Midbrain (tissue), 1 donor: ENCODE measurements at regions not wholly inside any gene's neighbourhood (a gene's known extent, or its start where the extent isn't known, plus 50 kb on each side); places are given as distances from the start of the nearest gene placed in this dataset.

Source experiments
- DNase-seq: peaks from one replicate; lab custom pipeline; 2025; lab: John Stamatoyannopoulos, UW

DNA sequence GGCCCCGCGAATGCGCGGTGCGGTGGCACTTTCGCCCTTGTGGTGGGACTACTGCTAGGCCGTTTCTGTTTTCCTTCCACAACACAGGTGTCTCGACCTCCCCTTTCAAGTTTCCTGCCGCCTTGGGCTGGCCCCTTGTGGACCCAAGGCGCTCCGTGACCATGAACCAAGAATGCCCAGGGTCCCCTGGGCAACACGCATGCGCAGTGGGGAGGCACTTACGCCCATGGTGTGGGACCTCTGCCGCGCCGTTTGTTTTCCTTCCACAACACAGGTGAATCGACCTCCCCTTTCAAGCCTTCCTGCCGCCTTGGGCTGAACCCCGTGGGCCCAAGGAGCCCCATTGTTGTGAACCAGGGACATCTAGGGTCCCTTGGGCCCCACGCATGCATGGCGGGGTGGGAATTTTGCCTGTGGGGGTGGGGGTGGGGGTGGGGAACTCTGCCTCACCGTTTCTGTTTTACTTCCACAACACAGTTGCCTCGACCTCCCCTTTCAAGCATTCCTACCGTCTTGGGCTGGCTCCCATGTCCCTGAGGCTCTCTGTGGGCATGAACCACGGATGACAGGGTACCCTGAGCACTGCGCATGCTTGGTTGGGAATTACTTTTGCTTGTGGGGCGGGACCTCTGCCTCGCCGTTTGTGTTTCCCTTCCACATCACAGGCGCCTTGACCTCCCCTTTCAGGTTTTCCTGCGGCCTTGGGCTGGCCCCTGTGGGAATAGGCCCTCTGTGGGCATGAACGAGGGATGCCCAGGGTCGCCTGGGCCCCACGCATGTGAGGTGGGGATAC is 355.1 kb downstream of the ALG10 start:
- no peak for DNase-seq

DNA sequence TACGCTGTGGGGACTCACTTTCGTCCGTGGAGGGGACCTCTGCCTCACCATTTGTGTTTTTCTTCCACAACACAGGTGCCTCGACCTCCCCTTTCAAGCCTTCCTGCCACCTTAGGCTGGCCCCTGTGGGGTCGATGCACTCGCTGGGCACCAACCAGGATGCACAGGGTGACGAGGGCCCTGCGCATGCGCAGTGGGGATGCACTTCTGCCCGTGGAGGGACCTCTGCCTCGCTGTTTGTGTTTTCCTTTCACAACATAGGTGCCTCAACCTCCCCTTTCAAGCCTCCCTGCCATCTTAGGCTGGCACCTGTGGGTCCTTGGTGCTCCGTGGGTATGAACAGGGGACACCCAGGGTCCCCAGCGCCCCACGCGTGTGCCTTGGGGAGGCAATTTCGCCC is 356.8 kb downstream of the ALG10 start:
- DNase-seq: no peak

DNA sequence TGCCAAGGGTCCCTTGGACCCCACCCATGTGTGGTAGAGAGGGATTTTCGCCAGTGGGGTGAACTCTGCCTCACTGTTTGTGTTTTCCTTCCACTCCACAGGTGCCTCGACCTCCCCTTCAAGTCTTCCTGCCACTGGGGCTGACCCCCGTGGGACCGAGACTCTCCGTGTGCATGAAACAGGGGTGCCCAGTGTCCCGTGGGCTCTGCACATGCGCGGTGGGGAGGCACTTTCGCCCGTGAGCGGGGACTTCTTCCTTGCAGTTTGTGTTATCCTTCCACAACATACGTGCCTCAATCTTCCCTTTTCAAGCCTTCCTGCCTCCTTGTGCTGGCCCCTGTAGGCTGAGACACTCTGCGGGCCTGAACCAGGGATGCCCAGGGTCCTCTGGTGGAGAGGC is 362.4 kb downstream of the ALG10 start:
- no peak for DNase-seq

DNA sequence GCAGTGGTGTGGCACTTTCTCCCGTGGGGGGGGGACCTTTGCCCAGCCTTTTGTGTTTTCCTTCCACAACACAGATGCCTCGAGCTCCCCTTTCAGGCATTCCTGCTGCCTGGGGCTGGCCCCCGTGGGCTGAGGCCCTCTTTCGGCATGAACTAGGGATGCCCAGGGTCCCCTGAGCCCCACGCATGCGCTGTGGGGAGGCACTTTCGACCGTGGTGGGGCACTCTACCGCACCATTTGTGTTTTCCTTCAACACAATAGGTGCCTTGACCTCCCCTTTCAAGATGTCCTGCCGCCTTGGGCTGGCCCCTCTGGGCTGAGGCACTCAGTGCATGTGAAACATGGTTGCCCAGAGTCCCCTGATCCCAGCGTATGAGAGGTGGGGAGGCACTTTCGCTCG is 363.7 kb downstream of the ALG10 start:
- no peak for DNase-seq

DNA sequence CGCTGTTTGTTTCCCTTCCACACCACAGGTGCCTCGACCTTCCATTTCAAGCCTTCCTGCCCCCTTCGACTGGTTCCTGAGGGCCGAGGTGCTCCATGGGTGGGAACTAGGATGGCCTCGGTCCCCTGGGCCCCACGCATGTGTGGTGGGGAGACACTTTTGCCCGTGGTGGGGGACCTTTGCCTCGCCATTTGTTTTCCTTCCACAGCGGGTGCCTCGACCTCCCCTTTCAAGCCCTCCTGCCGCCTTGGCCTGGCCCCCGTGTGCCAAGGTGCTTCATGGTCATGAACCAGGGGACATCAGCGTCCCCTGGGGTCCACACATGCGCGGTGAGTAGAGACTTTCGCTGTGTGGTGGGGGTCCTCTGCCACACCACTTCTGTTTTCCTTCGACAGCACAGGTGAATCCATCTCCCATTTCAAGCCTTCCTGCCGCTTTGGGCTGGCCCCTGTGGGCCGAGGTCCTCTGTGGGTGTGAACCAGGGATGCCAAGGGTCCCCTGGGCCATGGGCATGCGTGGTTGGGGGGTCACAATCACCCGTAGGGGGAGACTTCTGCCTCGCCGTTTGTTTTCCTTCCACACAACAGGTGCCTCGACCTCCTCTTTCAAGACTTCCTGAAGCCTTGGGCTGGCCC is 364.4 kb downstream of the ALG10 start:
- no peak for DNase-seq

DNA sequence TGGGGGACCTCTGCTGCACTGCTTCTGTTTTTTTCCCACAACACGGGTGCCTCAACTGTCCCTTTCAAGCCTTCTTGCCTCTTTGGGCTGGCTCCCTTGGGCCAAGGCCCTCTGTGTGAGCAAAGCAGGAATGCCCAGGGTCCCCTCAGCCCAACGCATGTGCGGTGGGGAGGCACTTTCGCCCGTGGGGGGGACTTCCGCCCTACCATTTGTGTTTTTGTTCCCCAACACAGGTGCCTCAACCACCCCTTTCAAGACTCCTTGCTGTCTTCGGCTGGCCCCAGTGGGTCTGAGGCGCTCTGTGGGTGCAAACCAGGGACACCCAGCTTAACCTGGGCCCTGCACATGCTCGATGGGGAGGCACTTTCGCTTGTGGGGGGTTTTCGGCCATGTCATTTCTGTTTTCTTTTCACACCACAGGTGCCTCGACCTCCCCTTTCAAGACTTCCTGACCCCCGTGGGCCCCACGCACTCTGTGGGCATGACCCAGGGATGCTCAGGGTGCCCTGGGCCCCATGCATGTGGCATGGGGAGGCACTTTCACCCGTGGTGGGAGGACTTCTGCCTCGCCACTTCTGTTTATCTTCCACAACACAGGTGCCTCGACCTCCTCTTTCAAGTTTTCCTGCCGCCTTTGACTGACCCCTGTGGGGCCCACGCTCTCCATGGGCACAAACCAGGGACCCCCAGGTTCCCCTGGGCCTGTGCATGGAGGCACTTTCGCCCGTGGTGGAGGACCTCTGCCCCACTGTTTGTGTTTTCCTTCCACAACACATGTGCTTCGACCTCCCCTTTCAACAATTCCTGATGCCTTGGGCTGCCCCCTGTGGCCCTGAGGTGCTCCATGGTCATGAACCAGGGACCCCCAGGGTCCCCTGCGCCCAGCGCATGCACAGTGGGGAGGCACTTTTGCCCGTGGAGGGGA is 365.7 kb downstream of the ALG10 start:
- DNase-seq: no peak

DNA sequence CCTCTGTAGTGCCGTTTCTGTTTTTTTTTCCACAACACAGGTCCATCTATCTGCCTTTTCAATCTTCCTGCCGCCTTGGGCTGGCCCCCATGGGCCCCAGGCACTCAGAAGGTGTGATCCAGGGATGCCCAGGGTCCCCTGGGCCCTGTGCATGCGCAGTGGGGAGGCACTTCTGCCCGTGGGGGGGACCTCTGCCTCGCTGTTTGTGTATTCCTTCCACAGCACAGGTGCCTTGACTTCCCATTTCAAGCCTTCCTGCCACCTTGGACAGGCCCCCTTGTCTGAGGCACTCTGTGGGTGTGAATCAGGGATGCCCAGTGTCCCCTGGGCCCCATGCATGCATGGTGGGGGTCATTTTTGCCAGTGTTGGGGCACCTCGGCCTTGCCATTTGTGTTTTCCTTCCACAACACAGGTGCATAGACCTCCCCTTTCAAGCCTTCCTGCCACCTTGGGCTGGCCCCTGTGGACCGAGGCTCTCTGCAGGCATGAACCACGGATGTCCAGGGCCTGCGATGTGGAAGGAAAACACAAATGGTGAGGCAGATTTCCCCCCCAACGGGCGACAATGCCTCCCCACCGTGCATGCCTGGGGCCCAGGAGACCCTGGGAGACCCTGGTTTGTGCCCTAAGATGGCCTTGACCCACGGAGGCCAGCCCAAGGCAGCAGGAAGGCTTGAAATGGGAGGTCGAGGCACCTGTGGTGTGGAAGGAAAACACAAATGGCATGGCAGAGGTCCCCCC is 366.5 kb downstream of the ALG10 start:
- no peak for DNase-seq

DNA sequence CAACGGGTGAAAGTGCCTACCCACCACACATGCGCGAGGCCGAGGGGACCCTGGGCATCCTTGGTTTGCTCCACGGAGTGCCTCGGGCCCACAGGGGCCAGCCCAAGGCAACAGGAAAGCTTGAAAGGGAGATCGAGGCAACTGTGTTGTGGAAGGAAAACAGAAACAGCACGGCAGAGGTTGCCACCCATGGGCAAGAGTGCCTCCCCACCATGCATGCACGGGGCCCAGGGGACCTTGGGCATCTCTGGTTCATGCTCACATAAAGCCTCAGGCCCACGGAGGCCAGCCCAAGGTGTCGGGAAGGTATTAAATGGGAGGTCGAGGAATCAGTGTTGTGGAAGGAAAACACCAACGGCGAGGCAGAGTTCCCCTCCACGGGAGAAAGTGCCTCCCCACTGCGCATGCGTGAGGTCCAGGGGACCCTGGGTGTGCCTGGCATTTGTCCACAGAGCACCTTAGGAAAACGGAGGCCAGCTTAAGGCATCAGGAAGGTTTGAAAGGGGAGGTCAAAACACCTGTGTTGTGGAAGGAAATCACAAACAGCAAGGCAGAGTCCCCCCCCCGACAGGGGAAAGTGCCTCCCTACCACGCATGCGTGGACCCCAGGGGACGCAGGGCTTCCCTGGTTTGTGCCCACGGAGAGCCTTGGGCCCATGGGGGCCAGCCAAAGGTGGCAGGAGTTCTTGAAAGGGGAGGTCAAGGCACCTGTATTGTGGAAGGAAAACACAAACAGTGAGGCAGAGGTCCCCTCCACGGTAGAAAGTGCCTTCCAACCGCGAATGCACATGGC is 367.3 kb downstream of the ALG10 start:
- no peak for DNase-seq

DNA sequence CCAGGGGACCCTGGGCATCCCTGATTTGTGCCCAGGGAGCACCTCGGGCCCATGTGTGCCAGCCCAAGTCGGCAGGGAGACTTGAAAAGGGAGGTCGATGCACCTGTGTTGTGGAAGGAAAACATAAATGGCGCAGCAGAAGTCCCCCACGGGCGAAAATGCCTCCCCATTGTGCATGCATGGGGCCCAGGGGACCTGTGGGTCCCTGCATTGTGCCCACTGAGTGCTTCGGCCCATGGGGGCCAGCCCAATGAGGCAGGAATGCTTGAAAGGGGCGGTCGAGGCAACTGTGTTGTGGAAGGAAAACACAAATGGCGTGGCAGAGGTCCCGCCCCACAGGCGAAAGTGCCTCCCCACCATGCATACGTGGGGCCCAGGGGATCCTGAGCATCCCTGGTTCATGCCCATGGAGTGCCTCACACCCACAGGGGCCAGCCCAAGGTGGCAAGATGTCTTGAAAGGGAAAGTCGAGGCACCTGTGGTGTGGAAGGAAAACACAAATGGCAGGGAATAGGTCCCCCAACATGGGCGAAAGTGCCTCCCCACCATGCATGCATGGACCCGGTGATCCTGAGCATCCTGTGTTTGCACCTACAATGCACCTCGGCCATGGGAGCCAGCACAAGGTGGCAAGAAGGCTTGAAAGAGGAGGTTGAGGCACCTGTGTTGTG is 368.0 kb downstream of the ALG10 start:
- no peak for DNase-seq

DNA sequence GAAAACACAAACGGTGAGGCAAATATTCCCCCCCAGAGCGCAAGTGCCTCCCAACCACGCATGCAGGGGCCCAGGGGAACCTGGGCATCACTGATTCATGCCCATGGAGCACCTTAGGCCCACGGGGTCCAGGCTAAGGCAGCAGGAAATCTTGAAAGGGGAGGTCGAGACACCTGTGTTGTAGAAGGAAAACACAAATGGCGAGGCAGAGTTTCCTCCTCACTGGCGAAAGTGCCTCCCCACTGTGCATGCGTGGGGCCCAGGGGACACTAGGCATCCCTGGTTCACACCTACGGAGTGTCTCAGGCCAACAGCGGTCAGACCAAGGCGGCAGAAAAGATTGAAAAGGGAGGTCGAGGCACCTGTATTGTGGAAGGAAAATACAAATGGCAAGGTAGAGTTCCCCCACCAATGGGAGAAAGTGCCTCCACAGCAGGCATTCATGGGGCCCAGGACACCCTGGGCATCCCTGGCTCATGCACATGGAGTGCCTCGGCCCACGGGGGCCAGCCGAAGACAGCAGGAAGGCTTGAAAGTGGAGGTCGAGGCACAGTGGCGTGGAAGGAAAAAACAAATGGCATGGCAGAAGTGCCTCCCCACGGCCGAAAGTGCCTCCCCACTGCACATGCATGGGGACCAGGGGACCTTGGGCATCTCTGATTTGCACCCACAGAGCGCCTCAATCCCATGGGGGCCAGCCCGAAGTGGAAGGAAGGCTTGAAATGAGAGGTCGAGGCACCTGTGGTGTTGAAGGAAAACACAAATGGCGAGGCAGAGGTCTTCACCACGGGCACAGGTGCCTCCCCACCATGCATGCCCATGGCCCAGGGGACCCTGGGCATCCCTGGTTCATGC is 368.8 kb downstream of the ALG10 start:
- no peak for DNase-seq

DNA sequence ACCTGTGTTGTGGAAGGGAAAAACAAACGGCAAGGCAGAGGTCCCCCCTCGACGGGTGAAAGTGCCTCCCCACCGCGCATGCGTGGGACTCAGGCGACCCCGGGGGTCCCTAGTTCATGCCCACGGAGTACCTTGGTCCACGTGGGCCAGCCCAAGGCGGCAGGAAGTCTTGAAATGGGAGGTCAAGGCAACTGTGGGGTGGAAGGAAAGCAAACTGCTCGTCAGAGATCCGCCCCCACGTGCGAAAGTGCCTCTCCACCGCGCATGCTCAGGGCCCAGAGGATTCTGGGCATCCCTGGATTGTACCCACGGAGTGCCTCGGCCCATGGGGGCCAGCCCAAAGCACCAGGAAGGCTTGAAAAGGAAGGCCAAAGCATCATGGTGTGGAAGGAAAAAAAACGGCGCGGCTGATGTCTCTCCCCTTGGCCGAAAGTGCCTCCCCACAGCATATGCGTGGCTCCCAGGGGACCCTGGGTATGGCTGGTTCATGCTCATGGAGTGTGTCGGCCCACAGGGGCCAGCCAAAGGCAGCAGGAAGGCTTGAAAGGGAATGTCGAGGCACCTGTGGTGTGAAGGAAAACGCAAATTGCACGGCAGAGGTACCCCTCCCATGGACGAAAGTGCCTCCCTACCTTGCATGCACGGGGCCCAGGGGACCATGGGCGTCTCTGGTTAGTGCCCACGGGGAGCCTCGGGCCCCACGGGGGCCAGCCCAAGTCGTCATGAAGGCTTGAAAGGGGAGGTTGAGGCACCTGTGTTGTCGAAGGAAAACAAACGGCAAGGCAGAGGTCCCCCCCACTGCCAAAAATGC is 369.7 kb downstream of the ALG10 start:
- no peak for DNase-seq

DNA sequence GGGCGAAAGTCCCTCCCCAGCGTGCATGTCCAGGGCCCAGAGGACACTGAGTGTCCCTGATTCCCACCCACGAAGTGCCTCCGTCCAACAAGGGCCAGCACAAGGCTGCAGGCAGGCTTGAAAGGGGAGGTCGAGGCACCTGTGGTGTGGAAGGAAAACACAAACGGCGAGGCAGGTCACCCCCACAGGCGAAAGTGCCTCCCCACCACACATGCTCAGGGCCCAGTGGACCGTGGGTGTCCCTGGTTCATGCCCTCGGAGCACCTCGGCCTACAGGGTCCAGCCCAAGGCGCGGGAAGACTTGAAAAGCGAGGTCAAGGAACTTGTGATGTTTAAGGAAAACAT is 370.4 kb downstream of the ALG10 start:
- no peak for DNase-seq

DNA sequence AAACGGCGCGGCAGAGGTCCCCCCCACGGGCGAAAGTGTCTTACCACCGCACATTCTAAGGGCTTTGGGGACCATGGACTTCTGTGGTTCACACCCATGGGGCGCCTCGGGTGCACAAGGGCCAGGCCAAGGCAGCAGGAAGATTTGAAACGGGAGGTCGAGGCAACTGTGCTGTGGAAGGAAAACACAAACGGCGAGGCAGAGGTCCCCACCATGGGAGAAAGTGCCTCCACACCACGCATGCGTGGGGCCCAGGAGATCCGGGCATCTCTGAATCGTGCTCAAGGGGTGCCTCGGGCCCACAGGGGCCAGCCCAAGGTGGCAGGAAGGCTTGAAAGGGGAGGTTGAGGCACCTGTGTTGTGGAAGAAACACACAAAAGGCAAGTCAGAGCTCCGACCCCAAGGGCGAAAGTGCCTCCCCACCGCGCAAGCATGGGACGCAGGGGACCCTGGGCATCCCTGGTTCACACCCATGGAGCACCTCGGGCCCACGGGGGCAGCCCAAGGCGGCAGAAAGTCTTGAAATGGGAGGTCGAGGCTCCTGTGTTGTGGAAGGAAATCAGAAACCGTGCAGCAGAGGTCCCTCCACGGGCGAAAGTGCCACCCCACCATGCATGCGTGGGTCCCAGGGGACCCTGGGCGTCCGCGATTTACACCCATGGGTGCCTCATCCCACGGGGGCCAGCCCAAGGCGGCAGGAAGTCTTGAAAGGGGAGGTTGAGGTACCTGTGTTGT is 371.0 kb downstream of the ALG10 start:
- DNase-seq: no peak

DNA sequence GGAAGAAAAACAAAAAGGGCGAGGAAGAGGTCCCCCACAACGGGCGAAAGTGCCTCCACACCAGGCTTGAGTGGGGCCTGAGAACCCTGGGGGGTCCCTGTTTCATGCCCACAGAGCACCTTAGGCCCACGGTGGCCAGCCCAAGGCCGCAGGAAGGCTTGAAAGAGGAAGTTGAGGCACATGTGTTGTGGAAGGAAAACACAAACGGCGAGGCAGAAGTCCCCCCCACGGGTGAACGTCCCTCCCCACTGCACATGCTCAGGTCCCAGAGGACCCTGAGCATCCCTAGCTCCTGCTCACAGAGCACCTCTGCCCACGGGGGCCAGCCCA is 371.5 kb downstream of the ALG10 start:
- no peak for DNase-seq

DNA sequence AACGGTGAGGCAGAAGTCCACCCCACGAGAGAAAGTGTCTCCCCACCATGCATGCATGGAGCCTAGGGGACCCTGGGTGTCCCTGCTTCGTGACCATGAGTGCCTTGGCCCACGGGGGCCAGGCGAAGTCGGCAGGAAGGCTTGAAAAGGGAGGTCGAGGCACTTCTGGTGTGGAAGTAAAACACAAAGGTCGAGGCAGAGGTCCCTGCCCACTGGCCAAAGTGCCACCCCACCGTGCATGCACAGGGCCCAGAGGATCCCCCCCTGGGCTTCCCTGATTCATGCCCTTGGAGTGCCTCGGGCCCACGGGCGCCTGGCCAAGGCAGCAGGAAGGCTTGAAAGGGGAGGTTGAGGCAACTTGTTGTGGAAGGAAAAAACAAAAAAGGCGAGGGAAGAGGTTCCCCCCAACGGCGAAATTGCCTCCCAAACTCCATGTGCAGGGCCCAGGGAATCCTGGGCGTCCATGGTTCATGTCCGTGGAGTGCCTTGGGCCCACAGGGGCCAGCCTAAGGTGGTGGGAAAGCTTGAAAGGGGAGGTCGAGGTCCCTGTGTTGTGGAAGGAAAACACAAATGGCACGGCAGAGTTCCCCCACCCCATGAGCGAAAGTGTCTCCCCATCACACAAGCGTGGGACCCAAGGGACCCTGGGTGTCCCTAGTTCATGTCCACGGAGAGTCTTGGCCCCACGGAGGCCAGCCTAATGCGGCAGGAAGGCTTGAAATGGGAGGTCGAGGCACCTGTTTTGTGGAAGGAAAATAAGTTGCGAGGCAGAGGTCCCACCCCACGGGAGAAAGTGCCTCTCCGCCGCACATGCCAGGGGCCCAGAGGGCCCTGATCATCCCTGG is 372.1 kb downstream of the ALG10 start:
- no peak for DNase-seq

DNA sequence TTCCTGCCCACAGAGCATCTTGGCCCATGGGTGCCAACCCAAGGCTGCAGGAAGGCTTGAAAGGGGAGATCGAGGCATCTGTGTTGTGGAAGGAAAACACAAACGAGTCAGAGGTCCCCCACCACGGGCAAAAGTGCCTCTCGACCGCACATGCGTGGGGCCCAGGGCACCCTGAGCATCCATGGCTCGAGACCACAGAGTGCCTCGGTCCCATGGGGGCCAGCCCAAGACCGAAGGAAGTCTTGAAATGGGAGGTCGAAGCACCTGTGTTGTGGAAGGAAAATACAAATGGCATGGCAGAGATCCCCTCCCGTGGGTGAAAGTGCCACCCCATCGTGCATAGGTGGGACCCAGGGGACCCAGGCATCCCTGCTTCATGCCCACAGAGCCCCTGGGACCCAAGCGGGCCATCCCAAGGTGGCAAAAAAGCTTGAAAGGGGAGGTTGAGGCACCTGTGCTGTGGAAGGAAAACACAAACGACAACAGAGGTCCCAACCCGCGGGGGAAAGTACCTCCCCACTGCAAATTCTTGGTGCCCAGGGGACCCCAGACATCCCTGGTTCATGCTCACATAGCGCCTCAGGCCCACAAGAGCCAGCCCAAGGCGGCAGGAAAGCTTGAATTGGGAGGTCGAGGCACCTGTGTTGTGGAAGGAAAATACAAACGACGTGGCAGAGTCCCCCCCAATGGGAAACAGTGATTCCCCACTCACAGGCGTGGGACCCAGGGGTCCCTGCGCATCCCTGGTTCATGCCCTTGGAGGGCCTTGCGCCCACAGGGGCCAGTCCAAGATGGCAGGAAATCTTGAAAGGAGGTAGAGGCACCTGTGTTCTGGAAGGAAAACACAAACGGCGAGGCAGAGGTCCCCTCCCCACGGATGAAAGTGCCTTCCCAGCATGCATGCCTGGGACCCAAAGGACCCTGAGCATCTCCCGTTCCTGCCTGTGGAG is 373.0 kb downstream of the ALG10 start:
- DNase-seq: no peak
